ENCODE measurements at regions not wholly inside any gene's neighbourhood (a gene's known extent, or its start where the extent isn't known, plus 50 kb on each side); places are given as distances from the start of the nearest gene placed in this dataset.

GRCh38 chr21:35622612-35623011 lies 437.7 kb downstream of the SETD4 start:
- no peaks in the 10 kb centered on the region for H3K4me1 ChIP-seq
- TF ChIP-seq CTCF (IDR thresholded peaks at IDR 0.05 in 4 of 5, conservative IDR thresholded peaks at IDR 0.05 in 1 of 5) (no peak), POLR2A (IDR thresholded peaks at IDR 0.05) (no peak)
- ATAC-seq (no peak), DNase-seq (no peak)
- no peaks in the 10 kb centered on the region for H3K27me3 ChIP-seq
- no peak overlapping the region for H3K4me3 ChIP-seq
- in situ Hi-C loops (cut with MboI; ENCODE audit: low sequenced_read_pairs in 4 of 4) = no loop called here
- H3K9me3 ChIP-seq = no peaks in the 10 kb centered on the region
- no peak overlapping the region for H3K27ac ChIP-seq
- no peaks in the 10 kb centered on the region for H3K36me3 ChIP-seq
- intact Hi-C loops (cut with DNase I; ENCODE audit: low total_unique reads) = no loop called here

GRCh38 chr21:35619184-35619583 lies 441.1 kb downstream of the SETD4 start:
- no peak overlapping the region for H3K4me3 ChIP-seq
- in situ Hi-C loops (cut with MboI; ENCODE audit: low sequenced_read_pairs in 4 of 4) (no loop called here), intact Hi-C loops (cut with DNase I; ENCODE audit: low total_unique reads) (loop anchor here (5.0 to 10.0 kb wide), 2 partner anchors 727 to 874 kb away; no protein-coding TSS in a partner anchor)
- no peaks in the 10 kb centered on the region for H3K27me3 ChIP-seq
- TF ChIP-seq CTCF (IDR thresholded peaks at IDR 0.05 in 4 of 5, conservative IDR thresholded peaks at IDR 0.05 in 1 of 5) (no peak), POLR2A (IDR thresholded peaks at IDR 0.05) (no peak)
- H3K36me3 ChIP-seq = no peaks in the 10 kb centered on the region
- H3K4me1 ChIP-seq = no peaks in the 10 kb centered on the region
- H3K27ac ChIP-seq = no peak overlapping the region
- ATAC-seq (no peak), DNase-seq (no peak)
- H3K9me3 ChIP-seq = no peaks in the 10 kb centered on the region

GRCh38 chr21:35617491-35617890 lies 442.8 kb downstream of the SETD4 start:
- no peak for DNase-seq
- Histone ChIP-seq H3K27me3 (no peaks in the 10 kb centered on the region), H3K4me3 (no peak overlapping the region), H3K4me1 (no peaks in the 10 kb centered on the region), H3K36me3 (no peaks in the 10 kb centered on the region), H3K27ac (no peak overlapping the region), H3K9me3 (no peaks in the 10 kb centered on the region)
- intact Hi-C loops (cut with DNase I; ENCODE audit: low total_unique reads) (loop anchor here (5.0 to 10.0 kb wide), 2 partner anchors 725 to 873 kb away; no protein-coding TSS in a partner anchor), in situ Hi-C loops (cut with MboI; ENCODE audit: low sequenced_read_pairs in 4 of 4) (no loop called here)
- TF ChIP-seq CTCF (IDR thresholded peaks at IDR 0.05 in 4 of 5, conservative IDR thresholded peaks at IDR 0.05 in 1 of 5) (no peak), POLR2A (IDR thresholded peaks at IDR 0.05) (no peak)
- no peak for ATAC-seq

GRCh38 chr21:35616090-35616489 lies 444.2 kb downstream of the SETD4 start:
- intact Hi-C loops (cut with DNase I; ENCODE audit: low total_unique reads) = loop anchor here (5.0 to 10.0 kb wide), 2 partner anchors 724 to 871 kb away; no protein-coding TSS in a partner anchor
- Histone ChIP-seq H3K4me3 (no peak overlapping the region), H3K9me3 (no peaks in the 10 kb centered on the region), H3K36me3 (no peaks in the 10 kb centered on the region), H3K27me3 (no peaks in the 10 kb centered on the region), H3K27ac (no peak overlapping the region), H3K4me1 (no peaks in the 10 kb centered on the region)
- in situ Hi-C loops (cut with MboI; ENCODE audit: low sequenced_read_pairs in 4 of 4) = no loop called here
- no peak for DNase-seq
- TF ChIP-seq CTCF (IDR thresholded peaks at IDR 0.05 in 4 of 5, conservative IDR thresholded peaks at IDR 0.05 in 1 of 5) (peak in 2 of 5 experiments; percentile 18 to 34), POLR2A (IDR thresholded peaks at IDR 0.05) (no peak)
- ATAC-seq = no peak

- Histone ChIP-seq H3K4me1 (no peaks in the 10 kb centered on the region), H3K36me3 (no peaks in the 10 kb centered on the region), H3K4me3 (no peak overlapping the region), H3K27me3 (no peaks in the 10 kb centered on the region), H3K9me3 (no peaks in the 10 kb centered on the region), H3K27ac (no peak overlapping the region)
- TF ChIP-seq CTCF (IDR thresholded peaks at IDR 0.05 in 4 of 5, conservative IDR thresholded peaks at IDR 0.05 in 1 of 5) (no peak), POLR2A (IDR thresholded peaks at IDR 0.05) (no peak)
- in situ Hi-C loops (cut with MboI; ENCODE audit: low sequenced_read_pairs in 4 of 4) = no loop called here
- DNase-seq (no peak), ATAC-seq (no peak)
- intact Hi-C loops (cut with DNase I; ENCODE audit: low total_unique reads) = loop anchor here (5.0 to 10.0 kb wide), 2 partner anchors 723 to 871 kb away; no protein-coding TSS in a partner anchor
Measured at GRCh38 chr21:35615325-35615724, 445.0 kb downstream of the SETD4 start.
